ENCODE measurements at regions not wholly inside any gene's neighbourhood (a gene's known extent, or its start where the extent isn't known, plus 50 kb on each side); places are given as distances from the start of the nearest gene placed in this dataset.

- TF ChIP-seq, protein P1, sequence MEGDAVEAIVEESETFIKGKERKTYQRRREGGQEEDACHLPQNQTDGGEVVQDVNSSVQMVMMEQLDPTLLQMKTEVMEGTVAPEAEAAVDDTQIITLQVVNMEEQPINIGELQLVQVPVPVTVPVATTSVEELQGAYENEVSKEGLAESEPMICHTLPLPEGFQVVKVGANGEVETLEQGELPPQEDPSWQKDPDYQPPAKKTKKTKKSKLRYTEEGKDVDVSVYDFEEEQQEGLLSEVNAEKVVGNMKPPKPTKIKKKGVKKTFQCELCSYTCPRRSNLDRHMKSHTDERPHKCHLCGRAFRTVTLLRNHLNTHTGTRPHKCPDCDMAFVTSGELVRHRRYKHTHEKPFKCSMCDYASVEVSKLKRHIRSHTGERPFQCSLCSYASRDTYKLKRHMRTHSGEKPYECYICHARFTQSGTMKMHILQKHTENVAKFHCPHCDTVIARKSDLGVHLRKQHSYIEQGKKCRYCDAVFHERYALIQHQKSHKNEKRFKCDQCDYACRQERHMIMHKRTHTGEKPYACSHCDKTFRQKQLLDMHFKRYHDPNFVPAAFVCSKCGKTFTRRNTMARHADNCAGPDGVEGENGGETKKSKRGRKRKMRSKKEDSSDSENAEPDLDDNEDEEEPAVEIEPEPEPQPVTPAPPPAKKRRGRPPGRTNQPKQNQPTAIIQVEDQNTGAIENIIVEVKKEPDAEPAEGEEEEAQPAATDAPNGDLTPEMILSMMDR (IDR thresholded peaks at IDR 0.05): no peak
- no peak for TF ChIP-seq POLR2A (IDR thresholded peaks at IDR 0.05)
Observed at GRCh38 chr11:97263183-97263858, 873.5 kb downstream of the JRKL start.

All from Peyer's patch (tissue), 4 donors.